GM21825 (cell line): ENCODE measurements at regions not wholly inside any gene's neighbourhood (a gene's known extent, or its start where the extent isn't known, plus 50 kb on each side); places are given as distances from the start of the nearest gene placed in this dataset.

Experiments used
- ATAC-seq: cut with Tn5 transposase; IDR thresholded peaks from one replicate; pipeline ENCODE4 v1.9.1; 2021; ENCODE audit warnings: mild to moderate bottlenecking, moderate library complexity; ENCODE audit not compliant: unreplicated experiment

GRCh38 chr5:110209401-110209800, 517.1 kb downstream of the TMEM232 start:
- no peak for ATAC-seq

GRCh38 chr5:110218981-110219380, 507.5 kb downstream of the TMEM232 start:
- no peak for ATAC-seq

- no peak for ATAC-seq
Measured at GRCh38 chr5:110219769-110220168, 506.7 kb downstream of the TMEM232 start.

GRCh38 chr5:110221036-110221435, 505.4 kb downstream of the TMEM232 start:
- ATAC-seq: no peak

- ATAC-seq: no peak
Measured at GRCh38 chr5:110224050-110224449, 502.4 kb downstream of the TMEM232 start.

GRCh38 chr5:110225949-110226348, 500.5 kb downstream of the TMEM232 start:
- no peak for ATAC-seq

GRCh38 chr5:110239786-110240185, 486.7 kb downstream of the TMEM232 start:
- no peak for ATAC-seq

GRCh38 chr5:110242950-110243349, 483.5 kb downstream of the TMEM232 start:
- no peak for ATAC-seq

GRCh38 chr5:110248921-110249320, 477.6 kb downstream of the TMEM232 start:
- no peak for ATAC-seq

GRCh38 chr5:110250355-110250754, 476.1 kb downstream of the TMEM232 start:
- no peak for ATAC-seq

- ATAC-seq: no peak
Measured at GRCh38 chr5:110250755-110251154, 475.7 kb downstream of the TMEM232 start.

- no peak for ATAC-seq
Measured at GRCh38 chr5:110251366-110251765, 475.1 kb downstream of the TMEM232 start.

GRCh38 chr5:110255194-110255593, 471.3 kb downstream of the TMEM232 start:
- no peak for ATAC-seq

- no peak for ATAC-seq
Measured at GRCh38 chr5:110256298-110256697, 470.2 kb downstream of the TMEM232 start.

GRCh38 chr5:110257971-110258370, 468.5 kb downstream of the TMEM232 start:
- ATAC-seq: no peak

GRCh38 chr5:110258460-110259216, 467.8 kb downstream of the TMEM232 start:
- ATAC-seq: no peak

GRCh38 chr5:110262749-110263148, 463.7 kb downstream of the TMEM232 start:
- ATAC-seq: no peak

- ATAC-seq: no peak
Measured at GRCh38 chr5:110264661-110265060, 461.8 kb downstream of the TMEM232 start.

GRCh38 chr5:110265162-110265561, 461.3 kb downstream of the TMEM232 start:
- ATAC-seq: no peak

GRCh38 chr5:110267714-110268113, 458.8 kb downstream of the TMEM232 start:
- no peak for ATAC-seq

- ATAC-seq: no peak
Measured at GRCh38 chr5:110268283-110268682, 458.2 kb downstream of the TMEM232 start.

GRCh38 chr5:110268985-110269384, 457.5 kb downstream of the TMEM232 start:
- ATAC-seq: no peak
